H1 (cell line): ENCODE measurements at regions not wholly inside any gene's neighbourhood (a gene's known extent, or its start where the extent isn't known, plus 50 kb on each side); places are given as distances from the start of the nearest gene placed in this dataset.

Experiments
- CHD1 ChIP-seq: IDR thresholded peaks from 2 replicates; pipeline ENCODE4 v1.6.1; 2012; ENCODE audit warnings: low read depth, low read length, improper control_type of control experiment
- CREB1 ChIP-seq: IDR thresholded peaks from 2 replicates; pipeline ENCODE4 v1.6.1; 2012; ENCODE audit warnings: inconsistent platforms
- CTBP2 ChIP-seq: IDR thresholded peaks from 2 replicates; pipeline ENCODE4 v1.7.0; 2011; ENCODE audit warnings: borderline replicate concordance, mild to moderate bottlenecking, moderate library complexity, mixed read lengths, low read length; ENCODE audit not compliant: insufficient read depth, insufficient read length
- EP300 ChIP-seq, 2 experiments: IDR thresholded peaks; 1 replicate in 1 of 2; 2 replicates in 1 of 2; pipeline ENCODE4 v1.6.1; 2011 to 2012; ENCODE audit warnings: low read depth in 2 of 2, low read length in 2 of 2, mild to moderate bottlenecking in 2 of 2, borderline replicate concordance in 1 of 2, inconsistent platforms in 1 of 2, moderate library complexity in 1 of 2
- TAF7 ChIP-seq: optimal IDR thresholded peaks from 2 replicates; pipeline ENCODE3; 2011; ENCODE audit warnings: low read depth, mild to moderate bottlenecking, inconsistent platforms, low read length, moderate library complexity, borderline replicate concordance

DNA sequence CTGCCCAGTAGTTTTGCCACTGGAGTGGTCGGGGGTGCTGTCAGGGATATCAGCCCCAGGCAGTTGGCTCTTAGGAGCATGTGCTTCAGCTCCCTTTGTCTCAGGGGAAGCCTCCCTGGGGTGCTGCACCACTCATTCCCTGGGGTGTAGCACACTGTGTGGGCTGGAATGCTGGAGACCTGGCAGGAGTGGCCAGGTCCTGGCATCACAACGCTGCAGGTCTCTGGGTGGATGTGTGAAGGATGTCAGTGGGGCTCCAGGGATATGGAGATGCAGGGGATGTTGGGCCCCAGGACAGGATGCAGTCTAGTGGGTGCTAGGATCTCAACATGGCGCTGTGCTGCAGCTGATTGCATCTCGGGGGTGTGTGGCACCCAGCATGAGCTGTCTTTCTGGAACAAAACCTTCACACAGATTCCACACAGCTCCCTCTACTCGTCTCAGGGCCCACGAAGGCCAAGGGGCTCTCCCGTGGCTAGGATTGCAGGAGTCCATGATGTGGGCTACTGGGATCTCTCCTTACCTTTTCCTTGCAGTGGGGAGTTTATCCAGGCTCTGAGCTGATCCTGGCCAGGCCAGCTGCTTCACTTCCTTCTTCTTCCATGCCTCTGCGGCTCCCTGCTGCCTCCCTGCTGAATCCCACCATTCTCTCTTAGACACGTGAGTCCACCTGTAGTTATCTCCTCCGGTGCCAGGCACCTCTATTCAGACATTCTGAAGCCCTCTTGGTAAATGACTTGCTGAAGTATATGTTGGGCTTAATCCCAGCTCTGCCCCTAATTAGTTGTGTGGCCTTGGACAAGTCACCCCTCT, 295.1 kb downstream of the RPS24 start (continued):
- TF ChIP-seq CHD1: no peak
- TF ChIP-seq CTBP2: no peak
- no peak for TF ChIP-seq EP300 (IDR thresholded peaks at IDR 0.05; ENCODE audit: borderline replicate concordance in 1 of 2, low read depth in 2 of 2, low read length in 2 of 2)
- no peak for TF ChIP-seq CREB1
- no peak for TF ChIP-seq TAF7
